ENCODE measurements at regions not wholly inside any gene's neighbourhood (a gene's known extent, or its start where the extent isn't known, plus 50 kb on each side); places are given as distances from the start of the nearest gene placed in this dataset.

DNA sequence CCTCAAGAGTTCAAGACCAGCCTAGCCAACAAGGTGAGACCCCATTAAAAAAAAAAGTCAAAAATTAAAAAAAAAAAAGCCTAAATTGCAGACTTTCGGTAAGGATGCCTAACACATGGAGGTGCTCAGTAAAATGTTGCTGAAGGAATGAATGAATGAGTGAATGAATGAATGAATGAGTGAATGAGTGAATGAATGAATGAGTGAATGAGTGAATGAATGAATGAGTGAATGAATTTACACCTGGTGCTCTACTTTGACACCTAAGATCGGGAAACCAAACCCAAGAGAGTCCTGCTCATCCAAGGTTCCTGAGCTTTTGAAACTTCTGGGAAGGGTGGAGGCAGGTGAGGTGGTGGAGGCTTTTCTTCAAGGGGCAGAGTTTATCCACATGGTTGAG, 112.2 kb upstream of the LHX1 start:
- no peaks in the 10 kb centered on the region for H3K9me3 ChIP-seq (ENCODE audit: control insufficient read depth, low read length)

DNA sequence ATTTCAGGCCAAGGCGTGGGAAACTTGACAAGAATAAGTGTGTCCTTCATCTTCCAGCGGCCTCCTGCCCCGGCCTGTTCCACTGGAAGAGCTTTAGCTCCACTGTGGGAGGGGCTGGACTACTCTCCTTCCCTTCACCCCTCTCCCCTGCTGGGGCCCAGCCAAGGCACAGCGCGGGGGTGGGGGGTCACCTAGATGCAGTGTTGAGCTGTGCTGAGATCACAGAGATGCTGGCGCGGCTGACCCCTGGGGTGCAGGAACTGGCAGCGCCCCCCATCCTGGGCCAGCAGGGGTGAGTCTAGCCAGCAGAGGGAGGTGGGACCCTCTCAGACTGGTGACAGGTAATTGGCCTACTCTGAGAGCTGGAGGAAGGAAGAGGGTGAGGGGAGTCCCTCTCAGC, 111.8 kb upstream of the LHX1 start:
- H3K9me3 ChIP-seq (ENCODE audit: control insufficient read depth, low read length) = no peaks in the 10 kb centered on the region
- H3K4me2 ChIP-seq (ENCODE audit: low read length) = no peak overlapping the region
- no peaks in the 10 kb centered on the region for H3K36me3 ChIP-seq (ENCODE audit: control insufficient read depth, insufficient read depth, low read length)
- H3K9ac ChIP-seq = no peak overlapping the region
- H3K4me1 ChIP-seq = no peaks in the 10 kb centered on the region
- no peak overlapping the region for H2AFZ ChIP-seq
- H3K4me3 ChIP-seq (ENCODE audit: low read depth, low read length) = no peak overlapping the region
- H3K27me3 ChIP-seq (ENCODE audit: control insufficient read depth, insufficient read depth, low read length) = no peaks in the 10 kb centered on the region
- no peaks in the 10 kb centered on the region for H3K79me2 ChIP-seq
- TF ChIP-seq, protein P1, sequence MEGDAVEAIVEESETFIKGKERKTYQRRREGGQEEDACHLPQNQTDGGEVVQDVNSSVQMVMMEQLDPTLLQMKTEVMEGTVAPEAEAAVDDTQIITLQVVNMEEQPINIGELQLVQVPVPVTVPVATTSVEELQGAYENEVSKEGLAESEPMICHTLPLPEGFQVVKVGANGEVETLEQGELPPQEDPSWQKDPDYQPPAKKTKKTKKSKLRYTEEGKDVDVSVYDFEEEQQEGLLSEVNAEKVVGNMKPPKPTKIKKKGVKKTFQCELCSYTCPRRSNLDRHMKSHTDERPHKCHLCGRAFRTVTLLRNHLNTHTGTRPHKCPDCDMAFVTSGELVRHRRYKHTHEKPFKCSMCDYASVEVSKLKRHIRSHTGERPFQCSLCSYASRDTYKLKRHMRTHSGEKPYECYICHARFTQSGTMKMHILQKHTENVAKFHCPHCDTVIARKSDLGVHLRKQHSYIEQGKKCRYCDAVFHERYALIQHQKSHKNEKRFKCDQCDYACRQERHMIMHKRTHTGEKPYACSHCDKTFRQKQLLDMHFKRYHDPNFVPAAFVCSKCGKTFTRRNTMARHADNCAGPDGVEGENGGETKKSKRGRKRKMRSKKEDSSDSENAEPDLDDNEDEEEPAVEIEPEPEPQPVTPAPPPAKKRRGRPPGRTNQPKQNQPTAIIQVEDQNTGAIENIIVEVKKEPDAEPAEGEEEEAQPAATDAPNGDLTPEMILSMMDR (IDR thresholded peaks at IDR 0.05) = no peak
- no peak overlapping the region for H3K27ac ChIP-seq

More for the DNA sequence above, 112.2 kb upstream of the LHX1 start:
- TF ChIP-seq, protein P1 (IDR thresholded peaks at IDR 0.05) = no peak
- no peak overlapping the region for H2AFZ ChIP-seq
- no peak overlapping the region for H3K27ac ChIP-seq
- no peaks in the 10 kb centered on the region for H3K36me3 ChIP-seq (ENCODE audit: control insufficient read depth, insufficient read depth, low read length)
- H3K79me2 ChIP-seq = no peaks in the 10 kb centered on the region
- no peak overlapping the region for H3K9ac ChIP-seq
- H3K4me3 ChIP-seq (ENCODE audit: low read depth, low read length) = no peak overlapping the region
- H3K4me2 ChIP-seq (ENCODE audit: low read length) = no peak overlapping the region
- no peaks in the 10 kb centered on the region for H3K4me1 ChIP-seq
- H3K27me3 ChIP-seq (ENCODE audit: control insufficient read depth, insufficient read depth, low read length) = no peaks in the 10 kb centered on the region

- H2AFZ ChIP-seq = no peak overlapping the region
- TF ChIP-seq, protein P1 (IDR thresholded peaks at IDR 0.05) = no peak
- no peak overlapping the region for H3K4me2 ChIP-seq (ENCODE audit: low read length)
- H3K9me3 ChIP-seq (ENCODE audit: control insufficient read depth, low read length) = no peaks in the 10 kb centered on the region
- no peaks in the 10 kb centered on the region for H3K36me3 ChIP-seq (ENCODE audit: control insufficient read depth, insufficient read depth, low read length)
- H3K27ac ChIP-seq = no peak overlapping the region
- no peaks in the 10 kb centered on the region for H3K4me1 ChIP-seq
- no peaks in the 10 kb centered on the region for H3K27me3 ChIP-seq (ENCODE audit: control insufficient read depth, insufficient read depth, low read length)
- no peak overlapping the region for H3K9ac ChIP-seq
- H3K4me3 ChIP-seq (ENCODE audit: low read depth, low read length) = no peak overlapping the region
- H3K79me2 ChIP-seq = no peaks in the 10 kb centered on the region
Measured at GRCh38 chr17:36825951-36826350, 111.3 kb upstream of the LHX1 start.

GRCh38 chr17:36827081-36827480, 110.2 kb upstream of the LHX1 start:
- TF ChIP-seq, protein P1 (IDR thresholded peaks at IDR 0.05) = no peak
- H3K4me2 ChIP-seq (ENCODE audit: low read length) = no peak overlapping the region
- H2AFZ ChIP-seq = no peak overlapping the region
- no peak overlapping the region for H3K4me3 ChIP-seq (ENCODE audit: low read depth, low read length)
- H3K79me2 ChIP-seq = no peaks in the 10 kb centered on the region
- H3K9ac ChIP-seq = no peak overlapping the region
- no peaks in the 10 kb centered on the region for H3K9me3 ChIP-seq (ENCODE audit: control insufficient read depth, low read length)
- H3K4me1 ChIP-seq = no peaks in the 10 kb centered on the region
- no peak overlapping the region for H3K27ac ChIP-seq
- no peaks in the 10 kb centered on the region for H3K27me3 ChIP-seq (ENCODE audit: control insufficient read depth, insufficient read depth, low read length)
- H3K36me3 ChIP-seq (ENCODE audit: control insufficient read depth, insufficient read depth, low read length) = no peaks in the 10 kb centered on the region

GRCh38 chr17:36829676-36830075, 107.6 kb upstream of the LHX1 start:
- no peaks in the 10 kb centered on the region for H3K27me3 ChIP-seq (ENCODE audit: control insufficient read depth, insufficient read depth, low read length)
- H3K27ac ChIP-seq = no peak overlapping the region
- TF ChIP-seq, protein P1 (IDR thresholded peaks at IDR 0.05) = no peak

More at GRCh38 chr17:36829676-36830075, 107.6 kb upstream of the LHX1 start:
- H3K79me2 ChIP-seq = no peaks in the 10 kb centered on the region
- H3K9me3 ChIP-seq (ENCODE audit: control insufficient read depth, low read length) = no peaks in the 10 kb centered on the region
- H3K36me3 ChIP-seq (ENCODE audit: control insufficient read depth, insufficient read depth, low read length) = no peaks in the 10 kb centered on the region
- no peak overlapping the region for H3K4me2 ChIP-seq (ENCODE audit: low read length)
- no peak overlapping the region for H2AFZ ChIP-seq
- no peak overlapping the region for H3K9ac ChIP-seq
- no peaks in the 10 kb centered on the region for H3K4me1 ChIP-seq
- no peak overlapping the region for H3K4me3 ChIP-seq (ENCODE audit: low read depth, low read length)
